OCI-LY3 (cell line): ENCODE measurements at regions not wholly inside any gene's neighbourhood (a gene's known extent, or its start where the extent isn't known, plus 50 kb on each side); places are given as distances from the start of the nearest gene placed in this dataset.

Experiments used
- CTCF ChIP-seq: fragments of 200-600, 300-600 bp; sonication (generic); IDR thresholded peaks from 2 replicates; pipeline ENCODE4 v1.5.1; 2014; ENCODE audit warnings: antibody characterized with exemption, low read length, low read depth
- EZH2phosphoT487 ChIP-seq: fragments of 200-600 bp; shearing (Covaris generic); IDR thresholded peaks from 2 replicates; pipeline ENCODE4 v1.6.1; 2018; ENCODE audit warnings: antibody characterized with exemption, mixed run types, low read depth

DNA sequence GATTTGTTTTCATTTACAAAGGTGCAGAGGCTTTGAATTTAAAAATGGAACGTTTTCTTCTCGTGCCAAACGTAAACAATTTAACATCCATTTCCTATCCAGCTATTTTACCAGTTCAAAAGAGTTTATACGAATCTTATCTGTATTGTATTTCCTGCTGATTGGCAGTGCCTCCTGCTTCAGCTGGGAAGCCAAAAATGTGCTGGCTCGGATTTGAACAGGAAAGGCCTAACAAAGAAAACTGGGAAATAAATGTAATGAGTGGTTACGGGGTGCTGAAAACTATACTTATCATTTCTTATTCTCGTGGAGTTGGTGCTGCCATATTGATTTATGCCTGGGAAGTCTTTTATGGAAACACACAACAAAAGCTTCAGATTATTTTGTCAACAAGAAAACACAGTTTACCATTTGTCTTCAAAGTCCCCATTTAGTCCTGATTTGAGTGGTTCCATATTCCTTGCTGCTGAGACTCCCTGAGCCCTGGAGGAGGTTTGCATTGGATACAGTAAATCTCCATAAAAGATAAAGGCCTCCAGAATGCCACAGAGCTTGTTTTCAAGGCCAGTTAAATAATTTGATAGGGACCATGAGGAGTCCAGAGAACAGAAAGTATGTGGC is 507.4 kb downstream of the RASEF start:
- TF ChIP-seq CTCF (no peak), EZH2phosphoT487 (no peak)
